Panc1 (cell line): ENCODE measurements at regions not wholly inside any gene's neighbourhood (a gene's known extent, or its start where the extent isn't known, plus 50 kb on each side); places are given as distances from the start of the nearest gene placed in this dataset.

Experiments used
- ATAC-seq: fragments of 200-7000 bp; cut with Tn5 transposase; 2 replicates; pipeline ENCODE4 v1.9.1; 2020; ENCODE audit warnings: mild to moderate bottlenecking, moderate library complexity
- BruUV-seq: library from RNA; stranded (reverse); fragments of 400-500 nt; replicated peaks from 2 replicates; lab custom pipeline; 2021; lab: Mats Ljungman, UMichigan
- CTCF ChIA-PET: fragments of 300-600 bp; sonication (Branson Sonifier 250); formaldehyde crosslinking; loops from one replicate; lab custom pipeline; 2022; ENCODE audit warnings: antibody characterized with exemption; lab: Charles Lee
- POLR2A ChIA-PET: fragments of 300-600 bp; sonication (Branson Sonifier 250); formaldehyde crosslinking; loops from one replicate; lab custom pipeline; 2022; ENCODE audit warnings: antibody characterized with exemption; lab: Charles Lee
- DNase-seq: peaks from one replicate; pipeline ENCODE4 v3.0.0-alpha.2; 2010; ENCODE audit warnings: low read depth, low spot score
- H3K27ac ChIP-seq: 2 replicates; pipeline ENCODE4 v1.5.1; 2011; ENCODE audit warnings: mild to moderate bottlenecking, low read length, inconsistent platforms
- H3K27me3 ChIP-seq: fragments of 200-500 bp; sonication (Bioruptor generic); 2 replicates; pipeline ENCODE4 v1.6.0; 2014; ENCODE audit warnings: low read length, inconsistent platforms; ENCODE audit not compliant: control insufficient read depth, insufficient read depth
- H3K36me3 ChIP-seq: fragments of 200-500 bp; sonication (Bioruptor generic); 2 replicates; pipeline ENCODE4 v1.5.1; 2014; ENCODE audit warnings: inconsistent platforms, mild to moderate bottlenecking, low read length, moderate library complexity; ENCODE audit not compliant: control insufficient read depth, insufficient read depth
- H3K4me1 ChIP-seq: 2 replicates; pipeline ENCODE4 v1.5.1; 2011; ENCODE audit warnings: inconsistent platforms, mild to moderate bottlenecking, low read length, moderate library complexity; ENCODE audit not compliant: control insufficient read depth, insufficient read depth
- H3K4me3 ChIP-seq, 2 experiments: 2 replicates each; pipeline ENCODE4 v1.5.1; 2011 to 2012; ENCODE audit warnings: low read depth in 2 of 2, low read length in 2 of 2, mild to moderate bottlenecking in 2 of 2, inconsistent platforms in 1 of 2, moderate library complexity in 1 of 2
- H3K9me3 ChIP-seq: fragments of 200-500 bp; sonication (Bioruptor generic); 2 replicates; pipeline ENCODE4 v1.5.1; 2014; ENCODE audit warnings: low read depth, mild to moderate bottlenecking, inconsistent platforms, low read length, moderate library complexity; ENCODE audit not compliant: control insufficient read depth, insufficient read depth
- POLR2AphosphoS5 ChIP-seq: IDR thresholded peaks from 2 replicates; pipeline ENCODE4 v1.6.1; 2012; ENCODE audit warnings: mild to moderate bottlenecking, low read depth, low read length, moderate library complexity
- SIN3A ChIP-seq: IDR thresholded peaks from 2 replicates; pipeline ENCODE4 v1.6.1; 2012; ENCODE audit warnings: low read depth, mild to moderate bottlenecking, low read length, moderate library complexity, borderline replicate concordance; ENCODE audit not compliant: insufficient read depth
- TCF7L2 ChIP-seq: IDR thresholded peaks from 2 replicates; pipeline ENCODE4 v1.6.1; 2011; ENCODE audit warnings: mild to moderate bottlenecking, low read depth, low read length, inconsistent platforms
- in situ Hi-C: cut with HindIII; loops from 2 replicates; pipeline ENCODE4 v1.10.0; 2016; ENCODE audit warnings: low sequenced_read_pairs, low pct_unique_long_range_greater_than_20kb
- intact Hi-C: fragments of 100-400 bp; cut with micrococcal nuclease; formaldehyde crosslinking; loops from one replicate; pipeline ENCODE4 v1.10.0; 2022; ENCODE audit not compliant: unreplicated experiment
- TF ChIP-seq, protein P1 (sequence below), 2 experiments: IDR thresholded peaks; 2 replicates each; pipeline ENCODE4 v1.6.1; 2011 to 2012; ENCODE audit warnings: low read depth in 2 of 2, control low read depth in 1 of 2, low read length in 1 of 2, mild to moderate bottlenecking in 1 of 2, moderate library complexity in 1 of 2; ENCODE audit not compliant: insufficient read depth in 1 of 2
- TF ChIP-seq, protein P2 (sequence below): fragments of 450-650 bp; IDR thresholded peaks from 2 replicates; pipeline ENCODE4 v1.5.1; 2017; ENCODE audit warnings: mild to moderate bottlenecking

DNA sequence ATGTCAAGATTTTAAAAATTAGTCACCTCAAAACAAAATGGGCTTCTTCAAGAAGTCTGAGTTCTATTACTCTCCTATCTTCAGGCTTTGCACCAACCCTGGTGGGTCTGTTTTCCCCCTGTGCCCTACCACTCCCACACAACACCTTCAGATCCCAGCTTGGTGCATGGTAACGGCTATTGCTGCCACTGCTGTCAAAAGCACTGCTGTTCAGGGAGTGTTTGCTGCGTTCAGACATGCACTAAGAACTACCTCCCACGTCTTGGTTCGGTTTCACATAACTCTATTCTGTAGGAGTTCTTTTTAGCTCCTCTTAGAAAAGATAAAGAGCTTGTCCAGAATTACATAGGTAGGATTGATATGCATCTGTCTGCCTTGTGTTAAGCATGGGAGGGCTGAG is 799.2 kb downstream of the NR2F2 start:
- no peak for TF ChIP-seq POLR2AphosphoS5
- TF ChIP-seq, protein P1, sequence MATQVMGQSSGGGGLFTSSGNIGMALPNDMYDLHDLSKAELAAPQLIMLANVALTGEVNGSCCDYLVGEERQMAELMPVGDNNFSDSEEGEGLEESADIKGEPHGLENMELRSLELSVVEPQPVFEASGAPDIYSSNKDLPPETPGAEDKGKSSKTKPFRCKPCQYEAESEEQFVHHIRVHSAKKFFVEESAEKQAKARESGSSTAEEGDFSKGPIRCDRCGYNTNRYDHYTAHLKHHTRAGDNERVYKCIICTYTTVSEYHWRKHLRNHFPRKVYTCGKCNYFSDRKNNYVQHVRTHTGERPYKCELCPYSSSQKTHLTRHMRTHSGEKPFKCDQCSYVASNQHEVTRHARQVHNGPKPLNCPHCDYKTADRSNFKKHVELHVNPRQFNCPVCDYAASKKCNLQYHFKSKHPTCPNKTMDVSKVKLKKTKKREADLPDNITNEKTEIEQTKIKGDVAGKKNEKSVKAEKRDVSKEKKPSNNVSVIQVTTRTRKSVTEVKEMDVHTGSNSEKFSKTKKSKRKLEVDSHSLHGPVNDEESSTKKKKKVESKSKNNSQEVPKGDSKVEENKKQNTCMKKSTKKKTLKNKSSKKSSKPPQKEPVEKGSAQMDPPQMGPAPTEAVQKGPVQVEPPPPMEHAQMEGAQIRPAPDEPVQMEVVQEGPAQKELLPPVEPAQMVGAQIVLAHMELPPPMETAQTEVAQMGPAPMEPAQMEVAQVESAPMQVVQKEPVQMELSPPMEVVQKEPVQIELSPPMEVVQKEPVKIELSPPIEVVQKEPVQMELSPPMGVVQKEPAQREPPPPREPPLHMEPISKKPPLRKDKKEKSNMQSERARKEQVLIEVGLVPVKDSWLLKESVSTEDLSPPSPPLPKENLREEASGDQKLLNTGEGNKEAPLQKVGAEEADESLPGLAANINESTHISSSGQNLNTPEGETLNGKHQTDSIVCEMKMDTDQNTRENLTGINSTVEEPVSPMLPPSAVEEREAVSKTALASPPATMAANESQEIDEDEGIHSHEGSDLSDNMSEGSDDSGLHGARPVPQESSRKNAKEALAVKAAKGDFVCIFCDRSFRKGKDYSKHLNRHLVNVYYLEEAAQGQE (IDR thresholded peaks at IDR 0.05; ENCODE audit: insufficient read depth in 1 of 2, low read depth in 2 of 2, low read length in 1 of 2) = no peak
- TF ChIP-seq, protein P2, sequence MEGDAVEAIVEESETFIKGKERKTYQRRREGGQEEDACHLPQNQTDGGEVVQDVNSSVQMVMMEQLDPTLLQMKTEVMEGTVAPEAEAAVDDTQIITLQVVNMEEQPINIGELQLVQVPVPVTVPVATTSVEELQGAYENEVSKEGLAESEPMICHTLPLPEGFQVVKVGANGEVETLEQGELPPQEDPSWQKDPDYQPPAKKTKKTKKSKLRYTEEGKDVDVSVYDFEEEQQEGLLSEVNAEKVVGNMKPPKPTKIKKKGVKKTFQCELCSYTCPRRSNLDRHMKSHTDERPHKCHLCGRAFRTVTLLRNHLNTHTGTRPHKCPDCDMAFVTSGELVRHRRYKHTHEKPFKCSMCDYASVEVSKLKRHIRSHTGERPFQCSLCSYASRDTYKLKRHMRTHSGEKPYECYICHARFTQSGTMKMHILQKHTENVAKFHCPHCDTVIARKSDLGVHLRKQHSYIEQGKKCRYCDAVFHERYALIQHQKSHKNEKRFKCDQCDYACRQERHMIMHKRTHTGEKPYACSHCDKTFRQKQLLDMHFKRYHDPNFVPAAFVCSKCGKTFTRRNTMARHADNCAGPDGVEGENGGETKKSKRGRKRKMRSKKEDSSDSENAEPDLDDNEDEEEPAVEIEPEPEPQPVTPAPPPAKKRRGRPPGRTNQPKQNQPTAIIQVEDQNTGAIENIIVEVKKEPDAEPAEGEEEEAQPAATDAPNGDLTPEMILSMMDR = no peak
- TF ChIP-seq TCF7L2 = no peak
- no peak for TF ChIP-seq SIN3A
- Histone ChIP-seq H3K9me3 (no peaks in the 10 kb centered on the region), H3K4me3 (no peak overlapping the region), H3K27me3 (no peaks in the 10 kb centered on the region), H3K4me1 (no peaks in the 10 kb centered on the region), H3K27ac (no peak overlapping the region), H3K36me3 (no peaks in the 10 kb centered on the region)
- no peak for DNase-seq
- POLR2A ChIA-PET = no interaction called here
- BruUV-seq = no TSS peak
- no peak for ATAC-seq
- CTCF ChIA-PET = no interaction called here
- in situ Hi-C loops (no loop called here), intact Hi-C loops (no loop called here)

DNA sequence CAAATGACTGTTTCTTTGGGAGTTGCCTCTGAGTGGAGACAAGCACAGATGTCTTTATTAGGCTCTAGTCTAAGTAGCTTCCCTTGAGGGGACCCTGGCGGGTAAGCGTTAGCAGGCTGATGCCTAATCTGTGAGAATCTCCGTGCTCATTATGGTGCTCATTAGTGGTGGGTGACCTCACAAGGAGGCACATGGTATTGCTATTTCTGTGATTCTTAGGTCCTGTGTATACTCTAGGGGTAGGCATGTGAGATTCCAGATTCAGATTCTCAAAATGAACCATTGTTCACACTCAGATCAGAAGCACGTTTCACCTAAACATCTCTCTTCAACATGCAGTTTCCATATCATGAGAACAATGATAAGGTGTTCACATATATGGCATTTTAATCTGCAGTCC is 809.7 kb downstream of the NR2F2 start:
- ChIA-PET POLR2A (no interaction called here), CTCF (no interaction called here)
- in situ Hi-C loops (no loop called here), intact Hi-C loops (no loop called here)
- DNase-seq (no peak), ATAC-seq (no peak)
- TF ChIP-seq TCF7L2 (no peak), POLR2AphosphoS5 (no peak), SIN3A (no peak)
- TF ChIP-seq, protein P1 (IDR thresholded peaks at IDR 0.05; ENCODE audit: insufficient read depth in 1 of 2, low read depth in 2 of 2, low read length in 1 of 2) = no peak
- TF ChIP-seq, protein P2 = no peak
- Histone ChIP-seq H3K4me1 (no peaks in the 10 kb centered on the region), H3K27ac (no peak overlapping the region), H3K9me3 (no peaks in the 10 kb centered on the region), H3K27me3 (no peaks in the 10 kb centered on the region), H3K4me3 (no peak overlapping the region), H3K36me3 (no peaks in the 10 kb centered on the region)
- BruUV-seq = no TSS peak
